GM20000 (cell line): ENCODE measurements at regions not wholly inside any gene's neighbourhood (a gene's known extent, or its start where the extent isn't known, plus 50 kb on each side); places are given as distances from the start of the nearest gene placed in this dataset.

Experiments
- DNase-seq: peaks from one replicate; pipeline ENCODE4 v3.0.0; 2012; ENCODE audit warnings: low spot score
- CTCF ChIP-seq: IDR thresholded peaks from 2 replicates; pipeline ENCODE4 v1.5.1; 2012; ENCODE audit warnings: mild to moderate bottlenecking, control low read depth; ENCODE audit errors: extremely low read depth, missing control alignments

- no peak for TF ChIP-seq CTCF
- no peak for DNase-seq
Measured at GRCh38 chr14:83826838-83827237, 1703.1 kb upstream of the FLRT2 start.

GRCh38 chr14:83827383-83827782, 1702.6 kb upstream of the FLRT2 start:
- no peak for TF ChIP-seq CTCF
- DNase-seq, result no peak

GRCh38 chr14:83828406-83828805, 1701.5 kb upstream of the FLRT2 start:
- TF ChIP-seq CTCF, result no peak
- DNase-seq, result no peak

- DNase-seq, result no peak
- TF ChIP-seq CTCF, result no peak
Measured at GRCh38 chr14:83830316-83830715, 1699.6 kb upstream of the FLRT2 start.

- TF ChIP-seq CTCF, result no peak
- DNase-seq, result no peak
Measured at GRCh38 chr14:83838226-83838625, 1691.7 kb upstream of the FLRT2 start.

GRCh38 chr14:83842547-83842946, 1687.4 kb upstream of the FLRT2 start:
- no peak for DNase-seq
- TF ChIP-seq CTCF, result no peak

- no peak for DNase-seq
- no peak for TF ChIP-seq CTCF
Measured at GRCh38 chr14:83847102-83847501, 1682.8 kb upstream of the FLRT2 start.
